HG02642 (cell line): ENCODE measurements at regions not wholly inside any gene's neighbourhood (a gene's known extent, or its start where the extent isn't known, plus 50 kb on each side); places are given as distances from the start of the nearest gene placed in this dataset.

ENCODE experiments used
- ATAC-seq: cut with Tn5 transposase; IDR thresholded peaks from one replicate; pipeline ENCODE4 v1.9.1; 2021; ENCODE audit warnings: mild to moderate bottlenecking; ENCODE audit not compliant: unreplicated experiment, poor library complexity

DNA sequence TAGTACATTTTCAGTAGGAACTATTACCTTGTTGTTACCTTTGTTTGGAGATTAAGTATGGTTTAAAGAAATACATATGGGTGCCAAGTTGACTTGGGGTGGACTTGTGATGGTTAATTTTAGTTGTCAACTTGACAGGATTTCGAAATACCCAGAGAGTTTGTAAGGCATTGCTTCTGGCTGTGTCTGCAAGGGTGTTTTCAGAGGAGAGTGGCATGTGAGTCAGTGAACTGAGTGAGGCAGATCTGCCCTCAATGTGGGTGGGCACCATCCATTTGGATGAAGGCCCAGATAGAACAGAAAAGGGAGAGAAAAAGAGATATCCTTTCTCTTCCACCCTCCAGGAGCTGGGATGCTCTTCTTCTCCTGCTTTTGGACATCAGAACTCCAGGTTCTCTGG lies 315.5 kb downstream of the GPATCH2 start:
- no peak for ATAC-seq

DNA sequence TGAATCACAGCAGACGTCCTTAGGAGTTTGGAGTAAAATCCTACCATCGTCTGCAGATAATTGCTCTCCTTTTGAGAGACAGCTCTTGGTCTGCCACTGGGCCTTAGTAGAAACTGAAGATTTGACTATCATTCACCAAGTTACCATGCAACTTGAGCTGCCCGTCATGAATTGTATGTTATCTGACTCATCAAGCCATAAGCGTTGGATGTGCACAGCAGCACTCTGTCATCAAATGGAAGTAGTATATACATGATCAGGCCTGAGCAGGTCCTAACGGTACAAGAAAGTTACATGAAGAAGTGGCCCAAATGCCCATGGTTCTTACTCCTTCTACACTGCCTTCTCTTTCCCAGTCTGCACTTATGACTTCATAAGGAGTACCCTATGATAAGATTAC lies 317.8 kb downstream of the GPATCH2 start:
- ATAC-seq, result no peak

DNA sequence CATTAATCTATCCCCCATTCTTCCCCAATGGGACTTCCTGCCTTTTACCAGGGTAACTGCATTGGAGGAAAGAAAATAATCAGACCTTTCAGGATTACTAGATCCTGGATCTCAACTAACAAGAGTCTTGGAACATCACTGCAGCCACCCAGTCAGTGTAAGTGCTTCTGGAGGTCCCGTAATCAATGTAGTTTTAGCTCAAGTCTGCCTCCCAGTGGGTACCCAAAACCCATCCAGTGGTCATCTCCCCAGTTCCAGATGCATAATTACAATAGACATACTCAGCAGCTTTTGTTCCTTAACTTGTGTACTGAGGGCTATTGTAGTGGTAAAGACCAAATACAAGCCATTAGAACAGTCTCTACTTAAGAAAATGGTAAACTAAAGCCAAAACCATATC lies 319.1 kb downstream of the GPATCH2 start:
- ATAC-seq, result no peak

DNA sequence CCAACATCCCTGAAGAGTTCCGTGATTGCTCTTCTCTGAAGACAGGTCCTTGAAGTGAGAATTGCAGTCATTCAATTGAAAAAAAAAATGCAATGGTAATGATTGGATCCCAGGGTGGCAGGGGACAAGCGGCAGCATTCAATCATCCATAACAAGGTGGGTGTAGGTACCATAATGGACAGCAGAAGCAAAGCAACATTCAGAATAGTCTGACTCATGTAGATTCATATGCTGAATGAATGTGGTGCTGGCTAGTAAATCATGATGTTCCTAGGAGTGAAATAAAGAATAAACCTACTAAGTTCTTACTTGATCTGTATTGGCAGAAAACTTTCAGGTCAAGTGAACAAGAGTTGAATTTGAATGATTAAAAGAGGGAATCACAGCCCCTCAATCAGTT lies 319.6 kb downstream of the GPATCH2 start:
- no peak for ATAC-seq

DNA sequence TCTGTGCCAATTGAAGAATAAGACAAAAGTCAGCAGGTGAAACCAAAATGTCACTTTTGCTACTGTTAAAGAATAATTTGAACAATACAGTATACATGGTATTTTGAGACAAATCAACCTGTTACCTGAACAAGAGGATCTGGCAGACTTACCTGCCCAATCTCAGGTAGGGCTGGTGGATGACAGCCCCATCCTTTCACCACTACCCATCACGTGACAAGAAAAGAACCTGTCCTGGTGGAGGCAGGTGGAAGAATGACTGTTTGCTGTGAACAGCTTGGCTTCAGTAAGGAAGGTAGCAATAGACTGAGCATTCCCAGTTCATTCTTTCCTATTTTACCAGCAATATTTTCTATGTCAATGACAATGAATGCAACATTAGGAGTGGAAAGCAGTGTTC lies 349.6 kb downstream of the GPATCH2 start:
- ATAC-seq, result no peak

DNA sequence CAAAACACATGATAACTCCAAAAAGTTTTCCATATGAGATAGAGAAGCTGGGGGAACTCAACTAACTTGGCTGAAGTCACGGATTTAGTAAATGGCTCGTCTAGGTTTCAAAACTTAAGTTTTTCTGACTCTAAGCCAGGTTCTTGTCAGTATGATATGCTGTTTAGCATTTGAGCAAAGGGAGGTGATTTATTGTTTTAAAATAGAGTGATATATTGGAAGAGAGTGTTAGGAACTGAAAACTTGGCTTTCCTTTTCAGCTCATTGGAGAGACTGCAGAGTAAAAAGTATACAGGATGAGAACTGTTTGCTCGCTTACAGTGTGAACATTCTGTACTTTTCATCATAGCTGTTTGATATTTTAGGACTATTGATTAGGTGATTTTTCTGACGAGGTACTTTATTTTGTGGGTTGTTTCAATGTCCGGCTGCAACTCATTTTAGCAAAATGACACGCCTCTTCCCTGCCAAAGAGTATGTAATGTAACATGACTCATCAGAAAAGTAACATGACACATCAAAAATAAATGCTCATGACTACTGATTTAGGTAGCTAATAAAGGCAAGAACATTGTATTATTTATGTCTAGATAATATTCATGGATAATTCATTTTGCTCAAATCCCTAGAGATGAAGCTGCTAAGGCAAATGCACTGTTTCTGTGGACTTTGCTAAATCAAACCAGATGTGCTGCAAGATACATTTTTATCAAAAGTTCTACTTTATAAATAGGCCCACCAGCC lies 355.1 kb downstream of the GPATCH2 start:
- ATAC-seq, result no peak

DNA sequence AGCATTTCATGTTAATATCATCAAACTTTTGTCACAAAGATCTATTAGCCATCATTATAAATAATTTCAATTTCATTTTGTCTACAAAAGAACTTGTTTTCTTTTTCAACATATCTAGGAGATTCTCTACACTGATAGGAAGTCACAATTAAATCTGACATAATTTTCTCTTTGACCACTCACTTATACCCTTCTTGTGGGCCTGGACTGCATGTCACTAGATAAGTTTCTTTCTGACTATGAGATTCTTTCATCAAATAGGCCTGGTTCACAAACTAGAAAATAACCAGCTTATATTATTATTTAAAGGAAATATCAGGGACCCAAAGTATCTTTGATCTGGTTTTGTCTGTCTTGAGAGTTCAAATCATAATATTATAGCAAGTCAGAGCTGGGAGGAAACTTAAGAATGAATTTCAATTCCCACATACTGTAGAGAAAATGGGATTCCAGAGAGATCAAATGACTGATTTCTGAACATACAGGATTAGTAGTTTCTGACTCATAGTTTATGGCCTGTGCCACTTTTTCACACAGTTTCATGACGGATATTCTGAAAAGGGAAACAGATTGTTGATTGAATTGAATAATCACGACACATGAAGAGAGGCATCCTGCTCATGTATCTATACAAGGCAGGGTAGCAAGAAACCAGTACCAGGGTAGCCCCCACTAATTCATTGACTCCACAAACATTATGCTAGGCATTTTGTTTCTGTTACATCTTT lies 355.8 kb downstream of the GPATCH2 start:
- ATAC-seq, result no peak

DNA sequence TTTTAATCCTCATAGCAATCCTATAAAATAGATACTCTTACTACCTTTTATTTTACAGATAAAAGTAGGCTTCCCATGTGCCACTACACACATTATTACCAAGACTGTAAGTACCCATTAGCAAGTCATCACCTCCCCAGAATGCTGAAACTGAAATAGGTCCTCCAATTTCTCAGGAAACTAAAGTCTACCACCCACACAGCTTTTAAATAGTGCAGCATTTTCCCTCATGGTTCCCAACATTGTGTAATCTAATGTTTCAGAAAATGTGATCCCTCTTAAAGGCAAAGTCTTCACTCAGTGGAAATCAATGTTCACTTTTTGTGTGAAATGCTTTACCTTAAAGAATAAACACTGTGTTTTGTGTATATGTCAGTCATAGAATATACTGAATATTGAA lies 356.5 kb downstream of the GPATCH2 start:
- ATAC-seq, result no peak

DNA sequence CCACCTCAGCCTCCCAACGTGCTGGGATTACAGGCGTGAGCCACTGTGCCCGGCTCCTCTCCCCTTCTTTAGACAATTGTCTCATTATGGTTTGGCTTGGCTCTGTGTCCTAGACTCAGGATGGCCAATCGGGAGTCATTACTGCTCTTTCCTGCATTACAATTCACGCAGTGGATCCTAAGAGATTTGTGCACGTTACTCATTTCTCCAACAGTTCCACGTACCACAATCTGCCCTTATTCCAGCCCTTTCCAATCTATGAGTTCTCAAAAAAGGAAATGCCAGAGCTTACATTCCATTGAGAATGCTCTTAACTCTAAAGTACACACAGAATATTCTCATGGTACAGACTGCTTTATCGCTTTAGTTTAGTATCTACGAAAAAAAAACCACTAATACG lies 357.0 kb downstream of the GPATCH2 start:
- no peak for ATAC-seq

DNA sequence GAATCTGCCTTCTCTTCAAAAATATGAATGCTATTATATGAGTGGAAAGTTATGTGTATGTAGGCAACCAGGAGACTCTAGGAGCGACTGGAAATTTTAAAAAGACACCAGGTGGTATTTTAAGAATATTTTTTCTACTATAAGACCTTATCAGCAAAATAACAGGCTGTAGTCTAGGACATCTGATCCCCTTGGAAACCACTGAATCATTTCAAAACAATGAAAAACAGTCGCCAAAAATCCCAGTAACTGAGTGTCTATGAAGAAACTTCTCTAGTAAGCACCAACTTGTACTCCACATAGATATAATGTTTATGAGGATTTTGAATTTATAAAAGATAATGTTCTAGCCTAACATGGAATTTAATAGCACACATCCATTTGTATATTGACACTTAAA lies 358.5 kb downstream of the GPATCH2 start:
- no peak for ATAC-seq

DNA sequence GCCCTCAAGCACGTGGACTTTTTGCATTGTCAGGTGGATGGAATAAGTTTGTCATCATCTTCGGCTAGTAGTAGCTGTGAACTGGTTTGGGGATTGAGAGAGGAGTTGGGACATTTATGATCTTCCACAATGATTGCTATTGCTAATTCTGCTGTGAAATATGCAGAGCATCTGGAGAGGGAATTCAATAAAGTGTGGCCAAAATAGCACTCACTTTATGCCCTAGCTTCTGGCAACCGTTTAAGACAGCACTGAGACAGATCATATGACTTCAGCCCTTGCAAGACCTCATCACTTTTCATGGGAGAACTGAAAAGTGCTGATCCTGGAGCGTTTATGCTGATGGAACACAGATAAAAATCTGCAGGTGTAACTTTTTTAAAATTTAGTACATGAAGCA lies 360.8 kb downstream of the GPATCH2 start:
- ATAC-seq, result no peak

DNA sequence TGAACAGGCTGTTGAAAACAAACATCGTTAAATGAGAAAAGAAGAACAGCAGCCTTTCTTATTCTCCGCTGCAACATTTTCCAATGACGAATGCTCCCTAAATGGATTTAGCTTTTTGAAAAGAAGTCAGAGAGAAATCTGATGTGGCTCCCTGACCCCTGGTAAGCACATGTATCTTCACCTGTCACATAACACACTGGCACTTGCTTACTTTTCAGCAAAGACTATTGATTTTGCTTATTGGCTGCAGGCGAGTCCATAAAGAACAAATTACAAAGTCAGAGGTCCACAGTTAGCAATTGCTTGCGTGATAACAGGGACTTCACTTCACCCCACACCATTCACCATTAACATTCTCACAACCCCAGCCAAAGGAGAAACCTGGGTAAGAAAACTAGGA lies 362.8 kb downstream of the GPATCH2 start:
- ATAC-seq, result no peak

DNA sequence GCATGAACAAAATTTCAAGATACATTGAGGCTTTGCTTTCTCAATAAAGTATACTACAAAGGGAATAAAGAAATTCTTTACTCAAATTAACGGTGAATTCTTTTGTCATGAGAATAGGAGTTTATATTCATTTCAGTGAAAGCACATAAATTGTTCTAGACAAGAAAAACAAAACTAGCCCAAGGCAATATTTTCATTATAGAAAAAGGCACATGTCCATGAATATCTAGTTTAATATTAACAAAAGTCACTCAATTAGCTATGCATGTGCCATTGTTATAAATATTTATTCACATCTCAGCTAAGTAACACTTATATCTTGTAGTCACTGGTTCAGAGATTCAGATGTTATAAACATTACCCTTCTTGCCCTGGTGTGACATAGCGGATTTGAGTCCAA lies 369.3 kb downstream of the GPATCH2 start:
- ATAC-seq, result no peak

DNA sequence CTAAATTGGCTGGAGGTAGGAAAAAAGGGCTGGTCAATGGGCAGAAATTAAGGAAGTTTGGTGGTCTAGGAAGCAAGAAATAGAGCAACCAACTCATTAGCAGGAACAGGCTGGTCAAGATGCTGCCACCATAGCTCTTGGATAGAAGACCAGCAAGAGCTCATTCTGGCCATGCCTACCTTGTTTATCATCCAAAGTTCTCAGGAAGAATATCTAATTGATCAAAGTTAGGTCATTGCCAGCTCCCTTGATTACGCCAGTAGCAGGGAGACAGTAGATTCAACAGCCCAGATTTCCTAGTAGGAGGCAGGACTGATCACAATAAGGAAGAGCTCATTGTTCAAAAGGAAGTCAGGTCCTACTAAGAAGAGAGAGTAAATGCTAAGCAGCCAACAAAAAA lies 370.2 kb downstream of the GPATCH2 start:
- no peak for ATAC-seq

DNA sequence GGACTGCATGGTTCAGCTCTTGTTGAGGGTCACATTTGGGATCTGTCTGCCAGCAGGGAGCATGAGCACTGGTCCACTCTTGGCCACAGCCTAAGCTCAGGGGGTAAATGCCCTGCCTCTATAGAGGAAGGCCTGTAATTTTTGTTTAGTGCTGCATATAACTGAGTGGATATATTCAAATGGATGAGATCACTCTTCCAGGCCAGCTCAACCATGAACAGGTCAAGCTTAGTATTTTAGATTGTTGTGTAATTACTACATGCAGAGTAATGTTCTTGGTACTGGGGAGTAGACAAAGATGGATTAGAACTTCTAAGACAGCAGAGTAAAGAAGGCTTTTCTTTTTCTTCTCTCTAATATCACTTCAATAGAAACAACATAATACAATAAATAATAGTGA lies 376.9 kb downstream of the GPATCH2 start:
- ATAC-seq, result no peak

DNA sequence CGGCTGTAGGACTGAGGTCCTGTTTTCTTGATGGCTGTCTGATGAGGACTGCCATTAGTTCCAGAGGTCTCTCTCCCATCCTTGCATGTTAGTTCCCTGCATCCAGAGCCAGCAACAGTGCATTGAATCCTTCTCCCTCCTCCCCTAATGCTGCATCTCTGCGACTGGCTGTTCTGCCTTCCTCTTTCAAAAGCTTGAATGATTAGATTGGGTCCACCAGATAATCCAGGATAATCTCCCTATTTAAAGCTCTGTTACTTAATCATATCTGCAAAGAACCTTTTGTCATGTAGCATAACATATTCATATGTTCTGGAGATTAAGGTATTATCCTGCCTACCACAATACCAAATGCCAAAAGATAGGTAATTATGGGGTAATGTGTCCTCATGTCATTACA lies 377.5 kb downstream of the GPATCH2 start:
- ATAC-seq, result no peak

DNA sequence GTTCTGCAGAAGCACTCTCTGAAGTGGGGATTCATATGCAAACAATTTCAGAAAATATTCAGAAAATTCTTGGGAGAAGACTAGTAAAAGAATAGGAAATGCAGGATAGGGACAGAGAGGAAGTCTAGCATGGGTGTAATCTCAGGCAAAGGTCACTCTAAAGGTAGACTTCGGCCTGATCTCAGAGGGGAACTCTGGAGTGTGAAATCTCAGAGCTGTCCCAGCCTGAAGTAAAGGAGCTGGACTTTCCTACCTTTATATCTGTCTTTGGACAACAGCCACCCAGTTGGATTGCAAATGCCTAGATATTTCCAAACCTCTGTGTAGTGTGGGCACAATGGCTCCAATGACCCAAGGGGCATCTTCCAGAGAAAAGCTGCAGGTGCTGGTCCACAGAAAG lies 379.8 kb downstream of the GPATCH2 start:
- no peak for ATAC-seq

DNA sequence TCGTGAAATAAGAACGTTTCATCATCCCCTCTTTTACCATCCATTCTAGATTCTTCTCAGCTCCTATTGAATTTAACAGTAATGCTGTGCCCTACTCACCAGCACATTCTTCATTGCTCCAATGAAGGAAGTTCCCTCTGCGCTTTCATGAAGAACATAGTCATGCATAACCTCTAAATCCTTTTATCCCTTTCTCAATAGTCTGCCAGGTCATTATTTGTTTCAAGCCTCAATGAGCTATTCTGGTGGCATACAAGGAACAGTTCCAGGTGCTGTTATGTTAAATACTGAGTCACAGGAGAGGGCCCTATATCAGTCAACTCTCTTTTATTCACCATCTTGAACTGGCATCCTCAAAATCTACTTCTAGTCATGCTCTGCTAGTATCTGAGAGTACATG lies 381.0 kb downstream of the GPATCH2 start:
- ATAC-seq, result no peak

DNA sequence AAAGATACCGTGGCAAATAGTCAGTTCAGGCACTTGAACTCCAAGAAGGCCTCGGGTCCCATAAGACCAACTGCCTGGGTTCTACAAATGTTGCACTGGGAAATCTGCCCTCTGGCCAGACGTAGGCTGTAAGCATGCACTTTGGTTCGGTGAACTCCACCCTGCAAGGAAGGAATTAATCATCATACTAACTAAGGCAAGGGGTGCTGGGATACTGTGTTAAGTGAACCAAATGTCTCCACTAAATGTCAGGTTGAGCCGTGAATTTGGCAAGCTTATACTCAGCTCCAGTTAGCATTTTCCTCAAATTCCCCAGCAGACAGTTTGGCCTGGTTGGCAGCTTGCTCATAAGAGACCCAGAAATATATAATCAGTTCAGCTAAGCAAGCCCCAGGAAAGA lies 385.9 kb downstream of the GPATCH2 start:
- ATAC-seq, result no peak

DNA sequence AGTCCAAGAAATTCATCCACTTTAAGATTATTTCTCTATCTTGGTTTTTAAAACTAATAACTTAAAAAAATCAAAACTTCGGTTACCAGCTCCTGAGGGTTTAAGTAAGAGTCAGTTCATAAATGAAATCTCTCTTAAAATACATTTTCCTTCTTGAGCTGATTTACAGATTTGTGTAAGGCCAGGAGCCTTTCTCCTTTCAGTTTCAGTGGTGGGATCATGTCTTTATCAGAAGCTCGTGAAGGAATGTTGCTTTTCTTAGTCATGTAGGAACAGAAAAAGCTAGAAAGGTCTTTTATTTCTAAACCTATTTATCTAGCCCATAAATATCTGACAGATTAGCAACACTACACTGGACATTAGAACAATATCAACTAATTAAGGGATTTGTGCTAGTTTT lies 390.2 kb downstream of the GPATCH2 start:
- no peak for ATAC-seq

DNA sequence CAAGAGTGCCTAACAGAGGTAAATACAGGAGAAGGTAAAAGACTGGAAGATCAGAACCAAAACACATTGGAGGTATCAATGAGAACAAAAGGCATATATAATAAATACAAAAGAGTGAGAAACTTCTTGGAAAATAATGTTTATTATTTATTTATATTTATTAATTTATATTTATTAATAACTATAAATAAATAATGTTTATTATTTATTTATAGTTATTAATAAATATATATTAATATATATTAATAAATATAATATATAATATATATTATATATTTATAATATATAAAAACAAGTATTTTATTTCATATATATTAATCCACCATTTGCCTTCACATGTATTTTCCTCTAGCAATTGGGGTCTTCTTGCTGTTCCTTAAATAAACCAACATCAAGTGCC lies 391.9 kb downstream of the GPATCH2 start:
- no peak for ATAC-seq

DNA sequence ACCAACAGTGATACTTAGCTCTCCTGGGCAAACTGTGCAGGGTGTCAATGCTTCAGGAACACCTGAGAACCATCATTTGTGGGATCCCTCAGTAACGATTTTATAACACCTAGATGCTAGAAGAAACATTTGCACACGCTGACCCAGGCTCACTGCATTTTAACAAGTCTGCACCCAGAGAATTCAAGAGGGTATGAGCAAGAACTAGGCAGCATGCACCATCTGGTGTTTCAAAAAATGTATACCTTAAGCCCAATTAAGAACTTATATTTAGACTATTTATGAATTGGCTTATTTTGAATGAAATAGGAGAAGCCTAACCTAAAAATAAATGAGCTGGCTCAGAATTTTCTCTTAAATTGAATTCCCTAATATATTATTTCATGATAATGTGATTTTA lies 400.5 kb downstream of the GPATCH2 start:
- ATAC-seq, result no peak
